Uterus (tissue), 3 donors: ENCODE measurements at regions not wholly inside any gene's neighbourhood (a gene's known extent, or its start where the extent isn't known, plus 50 kb on each side); places are given as distances from the start of the nearest gene placed in this dataset.

Experiments
- DNase-seq, 2 donors: peaks; one replicate each; pipeline ENCODE4 v3.0.0-alpha.2; 2019 to 2020
- H3K27ac ChIP-seq, 2 donors: fragments of 200-600 bp; sonication (generic); 1 replicate in 1 of 2; 2 replicates in 1 of 2; pipeline ENCODE4 v1.5.1; 2016 to 2018
- H3K27me3 ChIP-seq, 2 donors: fragments of 200-600 bp; sonication (generic); one replicate each; pipeline ENCODE4 v1.5.1; 2018 to 2019; ENCODE audit warnings: control low read depth in 1 of 2
- H3K36me3 ChIP-seq, 2 donors: fragments of 200-600 bp; sonication (generic); one replicate each; pipeline ENCODE4 v1.5.1; 2019; ENCODE audit warnings: control low read depth in 1 of 2
- H3K4me1 ChIP-seq, 2 donors: fragments of 200-600 bp; sonication (generic); one replicate each; pipeline ENCODE4 v1.5.1; 2018 to 2019; ENCODE audit warnings: control low read depth in 1 of 2
- H3K4me3 ChIP-seq, 2 donors: fragments of 200-600 bp; sonication (generic); 1 replicate in 1 of 2; 2 replicates in 1 of 2; pipeline ENCODE4 v1.5.1; 2018 to 2019; ENCODE audit warnings: mild to moderate bottlenecking in 1 of 2
- H3K9me3 ChIP-seq, 2 donors: fragments of 200-600 bp; sonication (generic); one replicate each; pipeline ENCODE4 v1.5.1; 2019; ENCODE audit warnings: control low read depth in 1 of 2
- CTCF ChIP-seq, 4 experiments: fragments of 200-600 bp in 2 of 4; fragments of 450-650 bp in 2 of 4; sonication (generic) in 2 of 4; IDR thresholded peaks; one replicate each; pipeline ENCODE4 v1.5.1; 2016 to 2019; ENCODE audit warnings: antibody characterized with exemption in 4 of 4, mild to moderate bottlenecking in 2 of 4, moderate library complexity in 1 of 4
- POLR2A ChIP-seq, 2 donors: fragments of 450-650 bp; IDR thresholded peaks; one replicate each; pipeline ENCODE4 v1.6.1; 2016; ENCODE audit warnings: antibody characterized with exemption in 2 of 2, mild to moderate bottlenecking in 1 of 2, moderate library complexity in 1 of 2
- intact Hi-C: fragments of 100-400 bp; cut with DNase I; formaldehyde crosslinking; loops from one replicate; pipeline ENCODE4 v1.15.1; 2023; ENCODE audit warnings: low total_unique reads
- donor health status: DM: yes; HTN: yes; CAD: no.

GRCh38 chr2:122319539-122320132 is 564.2 kb downstream of the TSN start:
- Histone ChIP-seq H3K27ac (no peak overlapping the region), H3K4me3 (no peak overlapping the region), H3K4me1 (no peaks in the 10 kb centered on the region), H3K36me3 (no peaks in the 10 kb centered on the region), H3K27me3 (no peaks in the 10 kb centered on the region), H3K9me3 (no peaks in the 10 kb centered on the region)
- DNase-seq: no peak
- TF ChIP-seq POLR2A (IDR thresholded peaks at IDR 0.05) (no peak), CTCF (IDR thresholded peaks at IDR 0.05) (no peak)
- intact Hi-C loops: no loop called here

DNA sequence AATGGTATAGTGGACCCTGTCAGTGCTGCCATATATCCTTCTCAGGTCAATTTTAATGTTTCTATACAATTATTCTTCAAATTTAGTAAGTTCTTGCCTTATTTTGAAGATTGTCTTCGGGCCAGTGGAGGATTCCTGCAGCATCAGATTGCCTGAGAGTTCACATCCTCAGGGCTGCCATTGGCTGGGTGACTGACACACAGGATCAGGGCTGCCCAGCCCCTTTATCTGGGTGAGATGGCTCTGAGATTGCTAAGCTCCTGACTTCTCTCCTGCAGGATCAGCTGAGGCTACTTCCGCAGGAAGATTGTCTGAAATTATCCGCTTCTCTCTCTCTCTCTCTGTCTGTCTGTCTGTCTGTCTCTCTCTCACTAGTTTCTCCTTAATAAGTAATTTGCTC is 567.4 kb downstream of the TSN start:
- no peak overlapping the region for H3K4me3 ChIP-seq
- no peaks in the 10 kb centered on the region for H3K9me3 ChIP-seq
- intact Hi-C loops: no loop called here
- TF ChIP-seq POLR2A (IDR thresholded peaks at IDR 0.05) (no peak), CTCF (IDR thresholded peaks at IDR 0.05) (no peak)
- no peaks in the 10 kb centered on the region for H3K36me3 ChIP-seq
- H3K27ac ChIP-seq: no peak overlapping the region
- no peaks in the 10 kb centered on the region for H3K27me3 ChIP-seq
- no peaks in the 10 kb centered on the region for H3K4me1 ChIP-seq
- DNase-seq: no peak

GRCh38 chr2:122323927-122324326 is 568.5 kb downstream of the TSN start:
- Histone ChIP-seq H3K27me3 (no peaks in the 10 kb centered on the region), H3K36me3 (no peaks in the 10 kb centered on the region), H3K4me1 (no peaks in the 10 kb centered on the region), H3K9me3 (no peaks in the 10 kb centered on the region), H3K27ac (no peak overlapping the region), H3K4me3 (no peak overlapping the region)
- TF ChIP-seq POLR2A (IDR thresholded peaks at IDR 0.05) (no peak), CTCF (IDR thresholded peaks at IDR 0.05) (no peak)
- intact Hi-C loops: no loop called here
- no peak for DNase-seq

GRCh38 chr2:122326471-122326870 is 571.0 kb downstream of the TSN start:
- H3K27ac ChIP-seq: no peak overlapping the region
- H3K36me3 ChIP-seq: no peaks in the 10 kb centered on the region
- no peaks in the 10 kb centered on the region for H3K4me1 ChIP-seq
- no peak overlapping the region for H3K4me3 ChIP-seq
- H3K27me3 ChIP-seq: no peaks in the 10 kb centered on the region
- intact Hi-C loops: no loop called here
- DNase-seq: no peak
- no peaks in the 10 kb centered on the region for H3K9me3 ChIP-seq
- TF ChIP-seq CTCF (IDR thresholded peaks at IDR 0.05) (no peak), POLR2A (IDR thresholded peaks at IDR 0.05) (no peak)

DNA sequence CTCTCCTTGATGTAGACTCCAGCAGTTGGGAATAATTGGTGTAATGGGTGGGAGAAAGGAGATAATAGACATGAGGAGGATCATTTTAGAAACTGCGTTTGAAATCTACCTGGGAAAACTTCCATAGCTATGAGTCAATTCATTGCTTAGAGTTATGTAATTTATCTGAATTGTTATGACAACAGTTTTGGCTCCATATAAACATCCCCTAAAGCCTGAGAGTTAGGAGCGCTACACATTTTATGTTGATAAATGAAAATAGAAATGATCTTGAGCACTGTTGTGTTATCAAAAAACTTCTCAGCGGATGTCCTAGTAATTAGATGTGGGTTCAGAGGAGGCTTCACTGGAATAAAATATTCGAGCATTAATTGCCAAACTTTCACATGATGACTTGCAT is 573.4 kb downstream of the TSN start:
- intact Hi-C loops: no loop called here
- no peak for DNase-seq
- H3K27me3 ChIP-seq: no peaks in the 10 kb centered on the region
- no peaks in the 10 kb centered on the region for H3K36me3 ChIP-seq
- TF ChIP-seq CTCF (IDR thresholded peaks at IDR 0.05) (no peak), POLR2A (IDR thresholded peaks at IDR 0.05) (no peak)
- no peaks in the 10 kb centered on the region for H3K9me3 ChIP-seq
- H3K27ac ChIP-seq: no peak overlapping the region
- no peaks in the 10 kb centered on the region for H3K4me1 ChIP-seq
- no peak overlapping the region for H3K4me3 ChIP-seq
